HL-60 (cell line): ENCODE measurements at regions not wholly inside any gene's neighbourhood (a gene's known extent, or its start where the extent isn't known, plus 50 kb on each side); places are given as distances from the start of the nearest gene placed in this dataset.

ENCODE experiments used
- CTCF ChIP-seq: IDR thresholded peaks from one replicate; pipeline ENCODE4 v1.5.1; 2011; ENCODE audit warnings: low read length, control low read depth, inconsistent platforms; ENCODE audit not compliant: insufficient read depth
- SPI1 ChIP-seq: IDR thresholded peaks from 2 replicates; pipeline ENCODE4 v1.6.1; 2012; ENCODE audit warnings: low read depth, mild to moderate bottlenecking, borderline replicate concordance

DNA sequence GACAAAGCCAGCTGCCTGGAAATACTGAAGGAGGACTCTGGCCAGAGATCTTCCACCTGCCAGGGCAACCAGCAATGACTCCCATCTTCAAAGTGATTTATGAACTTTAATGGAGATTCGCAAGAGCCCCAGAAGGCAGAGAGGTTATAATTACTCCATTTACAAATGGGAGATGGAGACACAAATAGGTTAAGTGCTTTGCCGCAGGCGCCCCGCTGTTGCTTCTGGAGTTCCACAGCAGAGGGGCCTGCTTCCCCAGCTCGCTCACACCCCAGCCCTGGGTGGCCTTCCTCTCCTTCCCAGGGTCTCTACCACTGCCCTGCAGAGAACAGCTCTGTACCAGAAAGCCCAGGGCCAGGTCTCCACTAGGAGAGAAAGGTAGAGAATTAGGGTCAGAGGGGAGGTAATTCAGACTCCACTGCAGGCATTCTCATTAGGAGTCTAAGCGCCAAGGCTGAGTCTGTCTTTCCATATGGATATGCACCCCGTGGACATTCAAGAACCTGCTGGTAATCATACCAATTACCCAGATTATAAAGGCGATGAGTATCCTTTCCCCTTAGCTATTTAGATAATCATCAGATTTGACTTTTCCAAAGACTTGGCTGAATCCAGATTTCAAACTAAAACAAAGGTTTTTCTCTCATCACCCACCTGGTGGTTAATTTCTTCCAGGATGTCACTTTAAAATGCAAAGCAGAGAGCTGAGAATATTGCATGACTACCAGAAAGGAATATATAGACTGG, 157.6 kb upstream of the TUT7 start:
- no peak for TF ChIP-seq CTCF
- no peak for TF ChIP-seq SPI1
